Medulla oblongata (tissue), 1 donor: ENCODE measurements at regions not wholly inside any gene's neighbourhood (a gene's known extent, or its start where the extent isn't known, plus 50 kb on each side); places are given as distances from the start of the nearest gene placed in this dataset.

Source experiments
- DNase-seq: peaks from one replicate; pipeline ENCODE4 v3.0.0-alpha.2; 2015; ENCODE audit errors: extremely low spot score

- DNase-seq: no peak
Measured at GRCh38 chr2:151083856-151084795, 177.5 kb downstream of the RBM43 start.

GRCh38 chr2:151078889-151079288 lies 182.8 kb downstream of the RBM43 start:
- no peak for DNase-seq

- no peak for DNase-seq
Measured at GRCh38 chr2:151071906-151072305, 189.8 kb downstream of the RBM43 start.

- no peak for DNase-seq
Measured at GRCh38 chr2:151071382-151071781, 190.3 kb downstream of the RBM43 start.

- DNase-seq: no peak
Measured at GRCh38 chr2:151070253-151070652, 191.4 kb downstream of the RBM43 start.

GRCh38 chr2:151067658-151068369 lies 193.8 kb downstream of the RBM43 start:
- DNase-seq: no peak

GRCh38 chr2:151063271-151063670 lies 198.4 kb downstream of the RBM43 start:
- no peak for DNase-seq

GRCh38 chr2:151060287-151060686 lies 201.4 kb downstream of the RBM43 start:
- no peak for DNase-seq

GRCh38 chr2:151056870-151057269 lies 204.8 kb downstream of the RBM43 start:
- no peak for DNase-seq

GRCh38 chr2:151053661-151053990 lies 208.0 kb downstream of the RBM43 start:
- DNase-seq: no peak

- DNase-seq: no peak
Measured at GRCh38 chr2:151052850-151053660, 208.6 kb downstream of the RBM43 start.

- peak; percentile 63 for DNase-seq
Measured at GRCh38 chr2:151051574-151052220, 210.0 kb downstream of the RBM43 start.

- no peak for DNase-seq
Measured at GRCh38 chr2:151049746-151050145, 211.9 kb downstream of the RBM43 start.

GRCh38 chr2:151048331-151049054 lies 213.2 kb downstream of the RBM43 start:
- DNase-seq: no peak

GRCh38 chr2:151043484-151043883 lies 218.2 kb downstream of the RBM43 start:
- no peak for DNase-seq

- DNase-seq: no peak
Measured at GRCh38 chr2:151042964-151043363, 218.7 kb downstream of the RBM43 start.

GRCh38 chr2:151040039-151040438 lies 221.6 kb downstream of the RBM43 start:
- no peak for DNase-seq

- DNase-seq: no peak
Measured at GRCh38 chr2:151038516-151038915, 223.1 kb downstream of the RBM43 start.

GRCh38 chr2:151037434-151037833 lies 224.2 kb downstream of the RBM43 start:
- no peak for DNase-seq

GRCh38 chr2:151033271-151034248 lies 228.1 kb downstream of the RBM43 start:
- no peak for DNase-seq
